ENCODE measurements at regions not wholly inside any gene's neighbourhood (a gene's known extent, or its start where the extent isn't known, plus 50 kb on each side); places are given as distances from the start of the nearest gene placed in this dataset.
"Not testable (repeated sequence)": the region's sequence is repeated elsewhere in the genome, so short reads cannot be mapped to it uniquely, and the experiment has no call there.

- POLR2A ChIA-PET = interaction anchor here (0.7 kb wide), 1 partner anchor 8 kb away, joined by 4 read pairs; no protein-coding TSS in a partner anchor
- intact Hi-C loops (cut with micrococcal nuclease; ENCODE audit: unreplicated experiment) = no loop called here
- CTCF ChIA-PET (ENCODE audit: unreplicated experiment) = no interaction called here
- Histone ChIP-seq H4K20me1 (ENCODE audit: insufficient read depth, low read length) (no peaks in the 10 kb centered on the region), H3K36me3 (ENCODE audit: insufficient read depth, low read length) (no peaks in the 10 kb centered on the region), H3K9me3 (ENCODE audit: low read length) (no peaks in the 10 kb centered on the region), H3K4me2 (ENCODE audit: low read length) (no peak overlapping the region), H3K9me2 (ENCODE audit: insufficient read depth, low read length) (no peaks in the 10 kb centered on the region), H2AFZ (ENCODE audit: low read length) (no peak overlapping the region), H3K4me1 (ENCODE audit: insufficient read depth, low read length, poor library complexity, severe bottlenecking) (no peaks in the 10 kb centered on the region), H3K79me2 (ENCODE audit: insufficient read depth, low read depth, low read length) (no peaks in the 10 kb centered on the region), H3K4me3 (ENCODE audit: low read depth, low read length, poor library complexity, severe bottlenecking) (no peak overlapping the region), H3K27ac (ENCODE audit: low read depth, low read length, poor library complexity, severe bottlenecking) (no peak overlapping the region)
- BruUV-seq (replicated peaks) = no TSS peak
- no peak for DNase-seq (ENCODE audit: low spot score)
- TF ChIP-seq EZH2phosphoT487 (IDR thresholded peaks at IDR 0.05; ENCODE audit: borderline replicate concordance, low read depth, low read length) = no peak
- TF ChIP-seq CTCF (conservative IDR thresholded peaks at IDR 0.05; ENCODE audit: low read length) = no peak
Measured at GRCh38 chr3:3951071-3951470, 151.8 kb downstream of the LRRN1 start.

- Histone ChIP-seq H4K20me1 (ENCODE audit: insufficient read depth, low read length) (no peaks in the 10 kb centered on the region), H3K27ac (ENCODE audit: low read depth, low read length, poor library complexity, severe bottlenecking) (no peak overlapping the region), H3K4me2 (ENCODE audit: low read length) (no peak overlapping the region), H3K36me3 (ENCODE audit: insufficient read depth, low read length) (no peaks in the 10 kb centered on the region), H3K9me3 (ENCODE audit: low read length) (no peaks in the 10 kb centered on the region), H3K9me2 (ENCODE audit: insufficient read depth, low read length) (no peaks in the 10 kb centered on the region), H2AFZ (ENCODE audit: low read length) (no peak overlapping the region), H3K79me2 (ENCODE audit: insufficient read depth, low read depth, low read length) (no peaks in the 10 kb centered on the region), H3K4me1 (ENCODE audit: insufficient read depth, low read length, poor library complexity, severe bottlenecking) (no peaks in the 10 kb centered on the region), H3K4me3 (ENCODE audit: low read depth, low read length, poor library complexity, severe bottlenecking) (no peak overlapping the region)
- intact Hi-C loops (cut with micrococcal nuclease; ENCODE audit: unreplicated experiment) = no loop called here
- ChIA-PET POLR2A (no interaction called here), CTCF (ENCODE audit: unreplicated experiment) (no interaction called here)
- no peak for DNase-seq (ENCODE audit: low spot score)
- BruUV-seq (replicated peaks) = no TSS peak
- TF ChIP-seq EZH2phosphoT487 (IDR thresholded peaks at IDR 0.05; ENCODE audit: borderline replicate concordance, low read depth, low read length) = no peak
- TF ChIP-seq CTCF (conservative IDR thresholded peaks at IDR 0.05; ENCODE audit: low read length) = no peak
Measured at GRCh38 chr3:3951501-3951900, 152.3 kb downstream of the LRRN1 start.

- intact Hi-C loops (cut with micrococcal nuclease; ENCODE audit: unreplicated experiment); H3K4me3 ChIP-seq (ENCODE audit: low read depth, low read length, poor library complexity, severe bottlenecking); H3K79me2 ChIP-seq (ENCODE audit: insufficient read depth, low read depth, low read length); BruUV-seq (replicated peaks); H4K20me1 ChIP-seq (ENCODE audit: insufficient read depth, low read length); H3K9me2 ChIP-seq (ENCODE audit: insufficient read depth, low read length); H3K4me1 ChIP-seq (ENCODE audit: insufficient read depth, low read length, poor library complexity, severe bottlenecking); POLR2A ChIA-PET; CTCF ChIA-PET (ENCODE audit: unreplicated experiment); DNase-seq (ENCODE audit: low spot score); H2AFZ ChIP-seq (ENCODE audit: low read length); H3K4me2 ChIP-seq (ENCODE audit: low read length); H3K27ac ChIP-seq (ENCODE audit: low read depth, low read length, poor library complexity, severe bottlenecking); H3K9me3 ChIP-seq (ENCODE audit: low read length); H3K36me3 ChIP-seq (ENCODE audit: insufficient read depth, low read length): not testable (repeated sequence)
Measured at GRCh38 chr3:3962867-3963266, 163.6 kb downstream of the LRRN1 start.
